ENCODE measurements at regions not wholly inside any gene's neighbourhood (a gene's known extent, or its start where the extent isn't known, plus 50 kb on each side); places are given as distances from the start of the nearest gene placed in this dataset.

GRCh38 chr9:21584890-21585289 is 102.8 kb upstream of the IFNE start:
- TF ChIP-seq CTCF (IDR thresholded peaks at IDR 0.05) (no peak), POLR2A (IDR thresholded peaks at IDR 0.05) (no peak)
